HEK293T (cell line): ENCODE measurements at regions not wholly inside any gene's neighbourhood (a gene's known extent, or its start where the extent isn't known, plus 50 kb on each side); places are given as distances from the start of the nearest gene placed in this dataset.
"Not testable (repeated sequence)": the region's sequence is repeated elsewhere in the genome, so short reads cannot be mapped to it uniquely, and the experiment has no call there.

Experiments used
- CTCF ChIA-PET: fragments of 350-600 bp; formaldehyde crosslinking; extraction: SDS; loops from one replicate; lab custom pipeline; 2021; ENCODE audit warnings: antibody characterized with exemption, inconsistent platforms; lab: Yijun Ruan, JAX
- POLR2A ChIA-PET: fragments of 350-600 bp; formaldehyde crosslinking; extraction: SDS; loops from one replicate; lab custom pipeline; 2020; ENCODE audit warnings: antibody characterized with exemption, inconsistent platforms; lab: Yijun Ruan, JAX
- DNase-seq: peaks from one replicate; pipeline ENCODE4 v3.0.0; 2012; ENCODE audit warnings: mixed read lengths; ENCODE audit errors: extremely low spot score
- ARNT ChIP-seq: fragments of 450-650 bp; IDR thresholded peaks from 2 replicates; pipeline ENCODE4 v1.6.1; 2017; ENCODE audit warnings: mild to moderate bottlenecking
- BHLHE40 ChIP-seq: fragments of 450-650 bp; IDR thresholded peaks from 2 replicates; pipeline ENCODE4 v1.6.1; 2016; ENCODE audit warnings: mild to moderate bottlenecking, moderate library complexity, borderline replicate concordance
- CTBP1 ChIP-seq: fragments of 450-650 bp; IDR thresholded peaks from 2 replicates; pipeline ENCODE4 v1.6.1; 2016; ENCODE audit warnings: borderline replicate concordance
- ELF4 ChIP-seq: fragments of 450-650 bp; IDR thresholded peaks from 2 replicates; pipeline ENCODE4 v1.6.1; 2017; ENCODE audit warnings: antibody characterized with exemption
- FOXA1 ChIP-seq: fragments of 450-650 bp; IDR thresholded peaks from 2 replicates; pipeline ENCODE4 v1.6.1; 2016; ENCODE audit warnings: mild to moderate bottlenecking
- FOXK2 ChIP-seq: fragments of 450-650 bp; IDR thresholded peaks from 2 replicates; pipeline ENCODE4 v1.6.1; 2016; ENCODE audit warnings: mild to moderate bottlenecking
- FOXM1 ChIP-seq: fragments of 450-650 bp; IDR thresholded peaks from 2 replicates; pipeline ENCODE4 v1.6.1; 2017; ENCODE audit warnings: mild to moderate bottlenecking, borderline replicate concordance
- HDGF ChIP-seq: fragments of 450-650 bp; IDR thresholded peaks from 2 replicates; pipeline ENCODE4 v1.6.1; 2017; ENCODE audit warnings: antibody characterized with exemption, borderline replicate concordance
- L3MBTL2 ChIP-seq: fragments of 450-650 bp; conservative IDR thresholded peaks from 2 replicates; pipeline ENCODE4 v1.6.1; 2016; ENCODE audit warnings: mild to moderate bottlenecking
- LEF1 ChIP-seq: fragments of 450-650 bp; IDR thresholded peaks from 2 replicates; pipeline ENCODE4 v1.6.1; 2017; ENCODE audit warnings: mild to moderate bottlenecking, borderline replicate concordance
- NFRKB ChIP-seq: fragments of 450-650 bp; IDR thresholded peaks from 2 replicates; pipeline ENCODE4 v1.6.1; 2016; ENCODE audit warnings: mild to moderate bottlenecking, moderate library complexity
- PKNOX1 ChIP-seq: fragments of 450-650 bp; IDR thresholded peaks from 2 replicates; pipeline ENCODE4 v1.6.1; 2016
- SP1 ChIP-seq: fragments of 450-650 bp; IDR thresholded peaks from 2 replicates; pipeline ENCODE4 v1.6.1; 2017
- SUZ12 ChIP-seq: fragments of 450-650 bp; IDR thresholded peaks from 2 replicates; pipeline ENCODE4 v1.6.1; 2016; ENCODE audit warnings: mild to moderate bottlenecking
- TARDBP ChIP-seq: fragments of 450-650 bp; IDR thresholded peaks from 2 replicates; pipeline ENCODE4 v1.6.1; 2016
- ZNF384 ChIP-seq: fragments of 450-650 bp; IDR thresholded peaks from 2 replicates; pipeline ENCODE4 v1.6.1; 2016

- POLR2A ChIA-PET: no interaction called here
- CTCF ChIA-PET: interaction anchor here (0.6 to 1.6 kb wide), 29 partner anchors 9 to 1615 kb away, joined by 3 to 15 read pairs (median 3); no protein-coding TSS in a partner anchor
- TF ChIP-seq ZNF384 (no peak), SP1 (no peak), FOXM1 (no peak), FOXK2 (no peak), BHLHE40 (no peak), PKNOX1 (no peak), TARDBP (no peak), HDGF (no peak), L3MBTL2 (no peak), ARNT (no peak), FOXA1 (no peak), ELF4 (no peak), SUZ12 (no peak), LEF1 (no peak), CTBP1 (no peak), NFRKB (no peak)
- peak; percentile 75 for DNase-seq
Measured at GRCh38 chr13:78121459-78122348, 203.1 kb upstream of the EDNRB start.

- ChIA-PET POLR2A (no interaction called here), CTCF (interaction anchor here (0.6 to 1.6 kb wide), 27 partner anchors 8 to 1615 kb away, joined by 3 to 15 read pairs (median 3); no protein-coding TSS in a partner anchor)
- TF ChIP-seq TARDBP (no peak), FOXK2 (no peak), NFRKB (no peak), ARNT (no peak), ZNF384 (no peak), LEF1 (no peak), L3MBTL2 (no peak)
- no peak for DNase-seq
Measured at GRCh38 chr13:78121001-78121400, 202.4 kb upstream of the EDNRB start.

- POLR2A ChIA-PET, DNase-seq: not testable (repeated sequence)
- CTCF ChIA-PET: interaction anchor here (0.8 to 1.6 kb wide), 3 partner anchors 10 to 172 kb away, joined by 3 to 15 read pairs (median 6); no protein-coding TSS in a partner anchor
Measured at GRCh38 chr13:78120144-78120543, 201.5 kb upstream of the EDNRB start.

GRCh38 chr13:78117070-78117469 is 198.4 kb upstream of the EDNRB start:
- DNase-seq, POLR2A ChIA-PET, CTCF ChIA-PET: not testable (repeated sequence)

GRCh38 chr13:78105656-78106055 is 187.0 kb upstream of the EDNRB start:
- DNase-seq: no peak
- TF ChIP-seq PKNOX1: no peak
- TF ChIP-seq LEF1: no peak
- TF ChIP-seq L3MBTL2: no peak
- TF ChIP-seq ELF4: no peak
- no peak for TF ChIP-seq ARNT
- TF ChIP-seq SUZ12: no peak
- CTCF ChIA-PET: no interaction called here
- POLR2A ChIA-PET: no interaction called here

- POLR2A ChIA-PET: no interaction called here
- CTCF ChIA-PET: interaction anchor here (0.6 kb wide), 1 partner anchor 17 kb away, joined by 3 read pairs; no protein-coding TSS in a partner anchor
- TF ChIP-seq HDGF (no peak), NFRKB (no peak), SP1 (no peak), PKNOX1 (no peak), FOXA1 (no peak), L3MBTL2 (no peak), ZNF384 (no peak)
- DNase-seq: no peak
Measured at GRCh38 chr13:78103936-78104335, 185.3 kb upstream of the EDNRB start.

- TF ChIP-seq CTBP1 (no peak), TARDBP (no peak), PKNOX1 (no peak), ARNT (no peak), FOXK2 (no peak)
- CTCF ChIA-PET: no interaction called here
- no peak for DNase-seq
- POLR2A ChIA-PET: no interaction called here
Measured at GRCh38 chr13:78102741-78103140, 184.1 kb upstream of the EDNRB start.
